ENCODE measurements at regions not wholly inside any gene's neighbourhood (a gene's known extent, or its start where the extent isn't known, plus 50 kb on each side); places are given as distances from the start of the nearest gene placed in this dataset.

DNA sequence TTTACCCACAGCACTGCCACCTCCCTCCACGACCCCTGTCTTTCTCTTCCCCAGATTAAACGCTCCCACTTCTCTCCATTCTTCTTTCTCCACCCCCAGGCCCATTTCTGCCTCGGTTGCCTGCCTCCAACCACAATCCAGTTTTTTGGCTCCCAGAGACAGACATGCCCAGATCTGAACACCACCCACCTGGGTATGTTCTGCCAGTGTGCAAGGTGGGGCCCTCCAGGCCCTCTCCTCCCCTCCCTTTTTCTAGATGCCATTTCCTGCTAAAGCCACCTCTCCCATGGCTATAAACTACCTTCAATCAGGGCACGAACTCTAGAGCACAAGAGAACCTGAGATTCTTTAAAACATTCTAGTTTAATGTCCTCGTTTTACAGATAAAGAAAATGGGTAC lies 63.3 kb downstream of the IRF2BPL start:
- H3K79me2 ChIP-seq (ENCODE audit: insufficient read depth, low read depth), result no peaks in the 10 kb centered on the region
- H3K36me3 ChIP-seq (ENCODE audit: insufficient read depth), result no peaks in the 10 kb centered on the region
- H3K27ac ChIP-seq, result no peak overlapping the region
- TF ChIP-seq, protein P1, sequence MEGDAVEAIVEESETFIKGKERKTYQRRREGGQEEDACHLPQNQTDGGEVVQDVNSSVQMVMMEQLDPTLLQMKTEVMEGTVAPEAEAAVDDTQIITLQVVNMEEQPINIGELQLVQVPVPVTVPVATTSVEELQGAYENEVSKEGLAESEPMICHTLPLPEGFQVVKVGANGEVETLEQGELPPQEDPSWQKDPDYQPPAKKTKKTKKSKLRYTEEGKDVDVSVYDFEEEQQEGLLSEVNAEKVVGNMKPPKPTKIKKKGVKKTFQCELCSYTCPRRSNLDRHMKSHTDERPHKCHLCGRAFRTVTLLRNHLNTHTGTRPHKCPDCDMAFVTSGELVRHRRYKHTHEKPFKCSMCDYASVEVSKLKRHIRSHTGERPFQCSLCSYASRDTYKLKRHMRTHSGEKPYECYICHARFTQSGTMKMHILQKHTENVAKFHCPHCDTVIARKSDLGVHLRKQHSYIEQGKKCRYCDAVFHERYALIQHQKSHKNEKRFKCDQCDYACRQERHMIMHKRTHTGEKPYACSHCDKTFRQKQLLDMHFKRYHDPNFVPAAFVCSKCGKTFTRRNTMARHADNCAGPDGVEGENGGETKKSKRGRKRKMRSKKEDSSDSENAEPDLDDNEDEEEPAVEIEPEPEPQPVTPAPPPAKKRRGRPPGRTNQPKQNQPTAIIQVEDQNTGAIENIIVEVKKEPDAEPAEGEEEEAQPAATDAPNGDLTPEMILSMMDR (conservative IDR thresholded peaks at IDR 0.05; ENCODE audit: low read depth, low read length), result no peak
- H3K4me2 ChIP-seq, result no peak overlapping the region
- no peaks in the 10 kb centered on the region for H4K20me1 ChIP-seq (ENCODE audit: insufficient read depth)
- no peak overlapping the region for H3K4me3 ChIP-seq (IDR thresholded peaks at IDR 0.05; ENCODE audit: insufficient read depth, low read depth, low read length)
- no peak overlapping the region for H2AFZ ChIP-seq (ENCODE audit: low read depth)
- H3K9ac ChIP-seq, result no peak overlapping the region
- peaks cover 18% of the 10 kb centered on the region for H3K4me1 ChIP-seq (ENCODE audit: low read depth, poor library complexity, severe bottlenecking)
- H3K27me3 ChIP-seq (ENCODE audit: insufficient read depth, low read depth), result peaks cover 20% of the 10 kb centered on the region

DNA sequence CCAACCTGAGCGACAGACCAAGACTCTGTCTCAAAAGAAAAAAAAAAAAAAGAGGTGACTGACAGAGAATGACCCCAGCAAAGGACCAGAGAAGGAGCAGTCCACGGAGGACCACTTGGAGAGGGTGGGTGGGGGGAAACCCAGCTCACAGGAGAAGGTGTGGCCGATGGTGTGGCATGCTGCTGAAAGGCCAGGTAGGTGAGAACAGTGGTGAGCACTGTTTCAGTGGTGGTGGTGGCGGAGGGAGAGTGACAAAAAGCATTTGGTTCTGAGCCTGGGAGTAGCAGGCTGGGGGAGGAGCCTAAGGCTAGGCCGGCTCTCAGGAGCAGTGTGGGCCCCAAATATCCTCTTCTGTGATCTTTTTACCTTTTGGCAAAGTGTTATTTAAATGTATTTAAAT lies 63.8 kb downstream of the IRF2BPL start:
- H2AFZ ChIP-seq (ENCODE audit: low read depth), result no peak overlapping the region
- no peak overlapping the region for H3K4me3 ChIP-seq (IDR thresholded peaks at IDR 0.05; ENCODE audit: insufficient read depth, low read depth, low read length)
- no peak overlapping the region for H3K27ac ChIP-seq
- H3K36me3 ChIP-seq (ENCODE audit: insufficient read depth), result no peaks in the 10 kb centered on the region
- no peaks in the 10 kb centered on the region for H4K20me1 ChIP-seq (ENCODE audit: insufficient read depth)
- H3K9ac ChIP-seq, result no peak overlapping the region
- H3K4me1 ChIP-seq (ENCODE audit: low read depth, poor library complexity, severe bottlenecking), result peaks cover 18% of the 10 kb centered on the region
- H3K4me2 ChIP-seq, result no peak overlapping the region
- TF ChIP-seq, protein P1 (conservative IDR thresholded peaks at IDR 0.05; ENCODE audit: low read depth, low read length), result no peak
- peaks cover 20% of the 10 kb centered on the region for H3K27me3 ChIP-seq (ENCODE audit: insufficient read depth, low read depth)
- no peaks in the 10 kb centered on the region for H3K79me2 ChIP-seq (ENCODE audit: insufficient read depth, low read depth)

DNA sequence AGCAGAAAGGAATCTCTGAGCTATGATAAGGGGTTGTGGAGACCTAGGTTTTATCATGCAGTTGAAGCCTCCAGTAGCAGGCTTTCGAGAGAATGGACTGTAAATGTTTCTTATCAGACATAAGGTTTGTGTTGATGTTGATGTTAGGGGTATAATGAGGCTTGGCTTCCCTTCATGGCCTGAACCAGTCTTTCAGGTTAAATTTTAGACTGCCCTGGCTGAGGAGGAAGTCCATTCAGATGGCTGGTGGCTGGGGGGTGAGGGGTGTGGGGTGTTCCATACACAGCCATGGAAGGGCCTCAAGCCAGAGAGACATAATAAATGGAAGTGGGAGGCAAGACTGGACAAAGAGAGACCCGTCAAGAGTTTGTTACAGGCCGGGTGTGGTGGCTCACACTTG lies 65.1 kb downstream of the IRF2BPL start:
- H3K4me3 ChIP-seq (IDR thresholded peaks at IDR 0.05; ENCODE audit: insufficient read depth, low read depth, low read length), result no peak overlapping the region
- peaks cover 20% of the 10 kb centered on the region for H3K27me3 ChIP-seq (ENCODE audit: insufficient read depth, low read depth)
- H3K36me3 ChIP-seq (ENCODE audit: insufficient read depth), result no peaks in the 10 kb centered on the region
- H3K4me2 ChIP-seq, result no peak overlapping the region
- TF ChIP-seq, protein P1 (conservative IDR thresholded peaks at IDR 0.05; ENCODE audit: low read depth, low read length), result no peak
- H2AFZ ChIP-seq (ENCODE audit: low read depth), result no peak overlapping the region
- H3K27ac ChIP-seq, result no peak overlapping the region
- no peak overlapping the region for H3K9ac ChIP-seq
- no peaks in the 10 kb centered on the region for H4K20me1 ChIP-seq (ENCODE audit: insufficient read depth)
- H3K4me1 ChIP-seq (ENCODE audit: low read depth, poor library complexity, severe bottlenecking), result peaks cover 18% of the 10 kb centered on the region
- no peaks in the 10 kb centered on the region for H3K79me2 ChIP-seq (ENCODE audit: insufficient read depth, low read depth)

DNA sequence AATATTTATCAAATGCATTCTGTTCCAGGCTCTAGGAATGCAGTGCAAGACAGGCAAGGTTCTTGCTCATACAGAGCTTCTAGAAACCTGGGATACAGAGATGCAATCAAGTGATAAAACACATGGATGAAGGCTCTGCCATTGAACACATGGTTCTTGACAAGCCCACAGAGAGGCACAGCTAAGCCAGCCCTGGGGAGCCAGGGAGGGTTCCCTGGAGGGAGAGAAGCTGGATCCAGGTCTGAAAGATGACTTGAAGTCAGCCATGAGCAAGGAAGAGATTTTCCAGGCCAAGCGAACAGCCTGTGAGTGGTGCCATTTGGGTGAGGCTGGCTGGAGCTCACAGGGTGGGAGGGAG lies 66.2 kb downstream of the IRF2BPL start:
- Histone ChIP-seq H3K27ac (no peak overlapping the region), H3K4me1 (ENCODE audit: low read depth, poor library complexity, severe bottlenecking) (peaks cover 22% of the 10 kb centered on the region), H3K9ac (no peak overlapping the region)

More for the DNA sequence above, 66.2 kb downstream of the IRF2BPL start:
- H3K36me3 ChIP-seq (ENCODE audit: insufficient read depth), result no peaks in the 10 kb centered on the region
- no peak overlapping the region for H2AFZ ChIP-seq (ENCODE audit: low read depth)
- H3K4me2 ChIP-seq, result peak overlapping the region; percentile 74
- H3K79me2 ChIP-seq (ENCODE audit: insufficient read depth, low read depth), result no peaks in the 10 kb centered on the region
- H4K20me1 ChIP-seq (ENCODE audit: insufficient read depth), result no peaks in the 10 kb centered on the region
- peaks cover 20% of the 10 kb centered on the region for H3K27me3 ChIP-seq (ENCODE audit: insufficient read depth, low read depth)
- no peak overlapping the region for H3K4me3 ChIP-seq (IDR thresholded peaks at IDR 0.05; ENCODE audit: insufficient read depth, low read depth, low read length)
- TF ChIP-seq, protein P1 (conservative IDR thresholded peaks at IDR 0.05; ENCODE audit: low read depth, low read length), result no peak
